ENCODE measurements at regions not wholly inside any gene's neighbourhood (a gene's known extent, or its start where the extent isn't known, plus 50 kb on each side); places are given as distances from the start of the nearest gene placed in this dataset.

GRCh38 chr5:96015709-96016108, 54.1 kb upstream of the ELL2 start:
- no peak for DNase-seq

GRCh38 chr5:96014395-96014794, 52.7 kb upstream of the ELL2 start:
- no peak for DNase-seq

GRCh38 chr5:96013254-96013653, 51.6 kb upstream of the ELL2 start:
- DNase-seq: no peak

GRCh38 chr5:96012399-96012798, 50.7 kb upstream of the ELL2 start:
- DNase-seq: no peak

Measured in NCI-H748 treated with DMSO at 0.1 percent for 48 hours (cell line).